ENCODE measurements at regions not wholly inside any gene's neighbourhood (a gene's known extent, or its start where the extent isn't known, plus 50 kb on each side); places are given as distances from the start of the nearest gene placed in this dataset.

DNA sequence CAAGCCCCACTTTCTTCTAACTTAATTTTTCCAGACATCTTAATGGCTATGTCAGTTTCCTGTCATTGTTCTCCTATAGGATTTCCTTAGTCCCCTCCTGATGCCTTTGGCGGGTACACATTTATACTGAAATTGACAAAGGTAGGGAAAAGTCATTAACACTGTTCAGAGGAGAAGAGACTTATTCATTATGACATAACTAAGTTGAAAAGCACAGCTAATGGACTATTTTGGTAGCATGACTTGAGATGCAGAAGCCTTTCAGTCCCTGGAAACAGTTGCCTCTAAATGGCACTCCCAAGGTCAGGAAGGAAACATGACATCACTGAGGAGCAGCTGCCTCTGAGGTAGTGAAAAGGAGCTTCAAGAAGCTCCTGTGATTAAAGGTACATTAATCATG lies 317.5 kb upstream of the KITLG start:
- no peak for TF ChIP-seq EZH2 (IDR thresholded peaks at IDR 0.05; ENCODE audit: low read depth)
- TF ChIP-seq, protein P1, sequence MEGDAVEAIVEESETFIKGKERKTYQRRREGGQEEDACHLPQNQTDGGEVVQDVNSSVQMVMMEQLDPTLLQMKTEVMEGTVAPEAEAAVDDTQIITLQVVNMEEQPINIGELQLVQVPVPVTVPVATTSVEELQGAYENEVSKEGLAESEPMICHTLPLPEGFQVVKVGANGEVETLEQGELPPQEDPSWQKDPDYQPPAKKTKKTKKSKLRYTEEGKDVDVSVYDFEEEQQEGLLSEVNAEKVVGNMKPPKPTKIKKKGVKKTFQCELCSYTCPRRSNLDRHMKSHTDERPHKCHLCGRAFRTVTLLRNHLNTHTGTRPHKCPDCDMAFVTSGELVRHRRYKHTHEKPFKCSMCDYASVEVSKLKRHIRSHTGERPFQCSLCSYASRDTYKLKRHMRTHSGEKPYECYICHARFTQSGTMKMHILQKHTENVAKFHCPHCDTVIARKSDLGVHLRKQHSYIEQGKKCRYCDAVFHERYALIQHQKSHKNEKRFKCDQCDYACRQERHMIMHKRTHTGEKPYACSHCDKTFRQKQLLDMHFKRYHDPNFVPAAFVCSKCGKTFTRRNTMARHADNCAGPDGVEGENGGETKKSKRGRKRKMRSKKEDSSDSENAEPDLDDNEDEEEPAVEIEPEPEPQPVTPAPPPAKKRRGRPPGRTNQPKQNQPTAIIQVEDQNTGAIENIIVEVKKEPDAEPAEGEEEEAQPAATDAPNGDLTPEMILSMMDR (conservative IDR thresholded peaks at IDR 0.05) = no peak
